Testis (tissue), 2 donors: ENCODE measurements at regions not wholly inside any gene's neighbourhood (a gene's known extent, or its start where the extent isn't known, plus 50 kb on each side); places are given as distances from the start of the nearest gene placed in this dataset.

Source experiments
- CTCF ChIP-seq, 3 experiments: fragments of 450-650 bp in 2 of 3; fragments of 200-600 bp in 1 of 3; sonication (generic) in 1 of 3; IDR thresholded peaks; one replicate each; pipeline ENCODE4 v1.5.1; 2016 to 2019; ENCODE audit warnings: antibody characterized with exemption in 3 of 3, mild to moderate bottlenecking in 2 of 3, moderate library complexity in 1 of 3
- POLR2A ChIP-seq: fragments of 450-650 bp; IDR thresholded peaks from one replicate; pipeline ENCODE4 v1.6.1; 2017; ENCODE audit warnings: antibody characterized with exemption, mild to moderate bottlenecking, moderate library complexity

GRCh38 chr5:118478852-118479251 lies 509.5 kb downstream of the DTWD2 start:
- TF ChIP-seq CTCF (IDR thresholded peaks at IDR 0.05) (no peak), POLR2A (no peak)
